ENCODE measurements at regions not wholly inside any gene's neighbourhood (a gene's known extent, or its start where the extent isn't known, plus 50 kb on each side); places are given as distances from the start of the nearest gene placed in this dataset.

DNA sequence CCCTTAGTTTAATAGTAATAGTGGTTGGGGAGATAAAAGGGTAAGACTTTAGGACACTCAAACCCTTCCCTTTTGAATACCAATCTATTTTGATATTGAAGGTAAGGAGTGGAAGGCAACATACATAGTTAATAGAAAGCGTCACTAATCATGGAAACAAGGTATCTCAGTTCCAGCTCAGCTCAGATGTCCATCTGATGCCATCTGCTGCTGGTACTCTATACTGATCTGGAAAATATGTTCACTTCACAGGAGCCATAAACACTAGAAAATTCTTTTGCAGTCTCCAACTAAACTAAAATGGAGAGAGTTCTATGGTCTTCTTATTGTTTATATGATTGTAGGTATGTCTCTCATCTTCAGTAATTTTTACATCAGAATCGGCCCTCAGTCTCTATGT lies 1777.1 kb downstream of the OTOL1 start:
- H2BK20ac ChIP-seq (ENCODE audit: low read depth, low read length, poor library complexity, severe bottlenecking), result no peak overlapping the region
- H3K79me2 ChIP-seq (ENCODE audit: insufficient read depth, low read length), result no peaks in the 10 kb centered on the region
- H3K18ac ChIP-seq (ENCODE audit: insufficient read length, low read depth, low read length), result no peak overlapping the region
- TF ChIP-seq, protein P1, sequence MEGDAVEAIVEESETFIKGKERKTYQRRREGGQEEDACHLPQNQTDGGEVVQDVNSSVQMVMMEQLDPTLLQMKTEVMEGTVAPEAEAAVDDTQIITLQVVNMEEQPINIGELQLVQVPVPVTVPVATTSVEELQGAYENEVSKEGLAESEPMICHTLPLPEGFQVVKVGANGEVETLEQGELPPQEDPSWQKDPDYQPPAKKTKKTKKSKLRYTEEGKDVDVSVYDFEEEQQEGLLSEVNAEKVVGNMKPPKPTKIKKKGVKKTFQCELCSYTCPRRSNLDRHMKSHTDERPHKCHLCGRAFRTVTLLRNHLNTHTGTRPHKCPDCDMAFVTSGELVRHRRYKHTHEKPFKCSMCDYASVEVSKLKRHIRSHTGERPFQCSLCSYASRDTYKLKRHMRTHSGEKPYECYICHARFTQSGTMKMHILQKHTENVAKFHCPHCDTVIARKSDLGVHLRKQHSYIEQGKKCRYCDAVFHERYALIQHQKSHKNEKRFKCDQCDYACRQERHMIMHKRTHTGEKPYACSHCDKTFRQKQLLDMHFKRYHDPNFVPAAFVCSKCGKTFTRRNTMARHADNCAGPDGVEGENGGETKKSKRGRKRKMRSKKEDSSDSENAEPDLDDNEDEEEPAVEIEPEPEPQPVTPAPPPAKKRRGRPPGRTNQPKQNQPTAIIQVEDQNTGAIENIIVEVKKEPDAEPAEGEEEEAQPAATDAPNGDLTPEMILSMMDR (conservative IDR thresholded peaks at IDR 0.05), result no peak; the same call in 2 of the 3 replicates
- H3K9ac ChIP-seq (ENCODE audit: extremely low read depth, insufficient read length, low read length), result no peak overlapping the region
- H3K27me3 ChIP-seq (ENCODE audit: insufficient read depth, low read length), result no peaks in the 10 kb centered on the region
- no peak overlapping the region for H2AK5ac ChIP-seq (ENCODE audit: insufficient read length, low read length)
- no peak overlapping the region for H2BK5ac ChIP-seq (ENCODE audit: insufficient read length, low read length)
- H3K4me3 Mint-ChIP-seq, result no peak overlapping the region
- H3T11ph ChIP-seq (ENCODE audit: low read length), result no peak overlapping the region
- no peaks in the 10 kb centered on the region for H3K79me1 ChIP-seq (ENCODE audit: insufficient read depth, low read depth, low read length, poor library complexity, severe bottlenecking)
- no peak overlapping the region for H3K14ac ChIP-seq (ENCODE audit: insufficient read depth, low read length)
- no peak overlapping the region for H3K27ac Mint-ChIP-seq
- no peak overlapping the region for H2AFZ ChIP-seq (ENCODE audit: low read length)
- DNase-seq, result no peak
- H4K20me1 ChIP-seq (ENCODE audit: control insufficient read depth, insufficient read depth, insufficient read length), result no peaks in the 10 kb centered on the region
- no peak overlapping the region for H3K56ac ChIP-seq (ENCODE audit: insufficient read length, low read depth, low read length)
- H3K23me2 ChIP-seq (ENCODE audit: insufficient read length, low read depth, low read length, poor library complexity, severe bottlenecking), result no peaks in the 10 kb centered on the region
- H3K36me3 Mint-ChIP-seq (ENCODE audit: insufficient read depth in 1 of 3, low read depth in 3 of 3), result no peaks in the 10 kb centered on the region; a peak in 1 of 7 replicates
- H3K4me1 Mint-ChIP-seq, result no peaks in the 10 kb centered on the region
- no peak overlapping the region for H2BK12ac ChIP-seq (ENCODE audit: insufficient read length, low read depth, low read length)
- no peak overlapping the region for H4K5ac ChIP-seq (ENCODE audit: insufficient read length, low read depth, low read length)
- WGBS (ENCODE audit: extremely low coverage, insufficient read length, low lambda C conversion rate), result no CpG with 5 or more reads among the region's 2 CpGs
- H3K23ac ChIP-seq (ENCODE audit: insufficient read length, low read depth, low read length), result no peak overlapping the region
- H2BK120ac ChIP-seq (ENCODE audit: low read depth, low read length, poor library complexity, severe bottlenecking), result no peak overlapping the region
- no peak overlapping the region for H3K4me2 ChIP-seq (ENCODE audit: insufficient read depth, insufficient read length, low read length)
- no peaks in the 10 kb centered on the region; a peak in 1 of 5 replicates for H3K9me3 Mint-ChIP-seq
- H3K27me3 Mint-ChIP-seq (ENCODE audit: low read depth), result no peaks in the 10 kb centered on the region
- H4K91ac ChIP-seq (ENCODE audit: insufficient read length, low read depth, low read length), result no peak overlapping the region
- H3K27ac ChIP-seq (ENCODE audit: insufficient read length, low read depth, low read length), result no peak overlapping the region
- H3K4me1 ChIP-seq (ENCODE audit: insufficient read depth, low read length), result no peaks in the 10 kb centered on the region
- no peak overlapping the region for H3K4ac ChIP-seq (ENCODE audit: low read depth, low read length)
- no peaks in the 10 kb centered on the region for H3K9me3 ChIP-seq (ENCODE audit: control insufficient read depth, low read depth, low read length)
- no peak overlapping the region for H4K8ac ChIP-seq (replicated peaks; ENCODE audit: insufficient read length, low read depth, low read length)
- no peak overlapping the region for H2BK15ac ChIP-seq (ENCODE audit: low read depth, low read length)
